IMR-90 (cell line): ENCODE measurements at regions not wholly inside any gene's neighbourhood (a gene's known extent, or its start where the extent isn't known, plus 50 kb on each side); places are given as distances from the start of the nearest gene placed in this dataset.

Experiments
- ATAC-seq: fragments of 200-7000 bp; cut with Tn5 transposase; 2 replicates; pipeline ENCODE4 v1.9.1; 2020; ENCODE audit warnings: low read depth, mild to moderate bottlenecking, moderate library complexity
- BruUV-seq: library from RNA; stranded (reverse); fragments of 400-500 nt; replicated peaks from 2 replicates; lab custom pipeline; 2021; lab: Mats Ljungman, UMichigan
- CTCF ChIA-PET: fragments of 300-600 bp; formaldehyde crosslinking; extraction: SDS; loops from one replicate; lab custom pipeline; 2021; ENCODE audit warnings: antibody characterized with exemption; lab: Yijun Ruan, JAX
- POLR2A ChIA-PET: fragments of 300-600 bp; sonication (Branson Sonifier 250); formaldehyde crosslinking; loops from one replicate; lab custom pipeline; 2022; ENCODE audit warnings: antibody characterized with exemption; ENCODE audit not compliant: unreplicated experiment; lab: Charles Lee
- DNase-seq: peaks from one replicate; pipeline ENCODE4 v3.0.0; 2013
- H2AFZ ChIP-seq: replicated peaks from 2 replicates; pipeline ENCODE3; 2013; ENCODE audit warnings: low read length, mild to moderate bottlenecking; ENCODE audit not compliant: poor library complexity
- H2AK5ac ChIP-seq: 2 replicates; pipeline ENCODE4 v1.6.1; 2013; ENCODE audit warnings: low read depth, low read length, inconsistent platforms
- H2AK9ac ChIP-seq: replicated peaks from 2 replicates; pipeline ENCODE3; 2013; ENCODE audit warnings: mild to moderate bottlenecking, low read depth, low read length, moderate library complexity; ENCODE audit not compliant: poor library complexity
- H2BK120ac ChIP-seq: 2 replicates; pipeline ENCODE4 v1.6.1; 2013; ENCODE audit warnings: low read depth, low read length, inconsistent platforms
- H2BK15ac ChIP-seq: 3 replicates; pipeline ENCODE4 v1.6.1; 2013; ENCODE audit warnings: low read depth, low read length, inconsistent platforms
- H2BK20ac ChIP-seq: 2 replicates; pipeline ENCODE4 v1.6.1; 2013; ENCODE audit warnings: low read depth, mild to moderate bottlenecking, inconsistent platforms, low read length, moderate library complexity
- H2BK5ac ChIP-seq: 2 replicates; pipeline ENCODE4 v1.6.1; 2013; ENCODE audit warnings: mild to moderate bottlenecking, low read depth, low read length, inconsistent platforms; ENCODE audit not compliant: poor library complexity, severe bottlenecking
- H3K14ac ChIP-seq: replicated peaks from 2 replicates; pipeline ENCODE4 v1.6.1; 2013; ENCODE audit warnings: low read depth, low read length, inconsistent platforms
- H3K18ac ChIP-seq: 2 replicates; pipeline ENCODE4 v1.6.1; 2013; ENCODE audit warnings: low read depth, low read length, control low read depth
- H3K23ac ChIP-seq: 2 replicates; pipeline ENCODE4 v1.6.1; 2013; ENCODE audit warnings: low read depth, low read length, inconsistent platforms
- H3K27ac ChIP-seq: 2 replicates; pipeline ENCODE4 v1.5.1; 2013; ENCODE audit warnings: mild to moderate bottlenecking, control low read depth, low read length; ENCODE audit not compliant: insufficient read depth
- H3K27me3 ChIP-seq: 2 replicates; pipeline ENCODE4 v1.6.1; 2013; ENCODE audit warnings: low read length; ENCODE audit not compliant: control insufficient read depth, insufficient read depth
- H3K36me3 ChIP-seq: 2 replicates; pipeline ENCODE4 v1.6.1; 2013; ENCODE audit warnings: low read length, mixed read lengths; ENCODE audit not compliant: control insufficient read depth, insufficient read depth
- H3K4ac ChIP-seq: 2 replicates; pipeline ENCODE4 v1.6.1; 2013; ENCODE audit warnings: low read depth, low read length, inconsistent platforms
- H3K4me1 ChIP-seq: 2 replicates; pipeline ENCODE4 v1.6.1; 2013; ENCODE audit warnings: low read length, mixed read lengths; ENCODE audit not compliant: control insufficient read depth, insufficient read depth
- H3K4me2 ChIP-seq: 2 replicates; pipeline ENCODE4 v1.6.1; 2013; ENCODE audit warnings: low read depth, mild to moderate bottlenecking, control low read depth, low read length, moderate library complexity
- H3K4me3 ChIP-seq: 2 replicates; pipeline ENCODE4 v1.5.1; 2013; ENCODE audit warnings: low read depth, mild to moderate bottlenecking, control low read depth, low read length, moderate library complexity; ENCODE audit not compliant: insufficient read depth
- H3K56ac ChIP-seq: 2 replicates; pipeline ENCODE4 v1.6.1; 2013; ENCODE audit warnings: low read length, inconsistent platforms; ENCODE audit not compliant: insufficient read depth; ENCODE audit errors: extremely low read depth
- H3K79me1 ChIP-seq, 2 experiments: 2 replicates each; pipeline ENCODE4 v1.6.1; 2013; ENCODE audit warnings: low read length in 2 of 2, inconsistent platforms in 1 of 2, low read depth in 1 of 2
- H3K9ac ChIP-seq: 2 replicates; pipeline ENCODE4 v1.6.1; 2013; ENCODE audit warnings: low read depth, low read length, control low read depth
- H3K9me1 ChIP-seq: 2 replicates; pipeline ENCODE4 v1.6.1; 2013; ENCODE audit warnings: low read length, inconsistent platforms; ENCODE audit not compliant: insufficient read depth
- H3K9me3 ChIP-seq: 2 replicates; pipeline ENCODE4 v1.6.1; 2013; ENCODE audit warnings: low read length; ENCODE audit not compliant: control insufficient read depth, insufficient read depth
- H4K20me1 ChIP-seq: 2 replicates; pipeline ENCODE4 v1.6.1; 2013; ENCODE audit warnings: low read length, inconsistent platforms; ENCODE audit not compliant: insufficient read depth
- H4K5ac ChIP-seq: 2 replicates; pipeline ENCODE4 v1.6.1; 2013; ENCODE audit warnings: mild to moderate bottlenecking, low read depth, low read length, control low read depth
- H4K8ac ChIP-seq, 2 experiments: 2 replicates each; pipeline ENCODE4 v1.6.1; 2013; ENCODE audit warnings: low read depth in 2 of 2, low read length in 2 of 2, control low read depth in 1 of 2, inconsistent platforms in 1 of 2
- H4K91ac ChIP-seq: 2 replicates; pipeline ENCODE4 v1.6.1; 2013; ENCODE audit warnings: low read depth, low read length, inconsistent platforms; ENCODE audit not compliant: insufficient read depth
- CEBPB ChIP-seq: IDR thresholded peaks from 2 replicates; pipeline ENCODE4 v1.6.1; 2012; ENCODE audit warnings: low read depth, low read length, improper control_type of control experiment
- CHD1 ChIP-seq: IDR thresholded peaks from 2 replicates; pipeline ENCODE4 v1.6.1; 2012; ENCODE audit warnings: low read depth, low read length, improper control_type of control experiment
- MAZ ChIP-seq: IDR thresholded peaks from 2 replicates; pipeline ENCODE4 v1.6.1; 2012; ENCODE audit warnings: low read depth, mild to moderate bottlenecking, low read length, improper control_type of control experiment, moderate library complexity, borderline replicate concordance
- NFE2L2 ChIP-seq: fragments of 150-350 bp; IDR thresholded peaks from 2 replicates; pipeline ENCODE4 v1.6.1; 2016; ENCODE audit warnings: low read depth, mild to moderate bottlenecking, low read length
- SMC3 ChIP-seq: fragments of 150-350 bp; IDR thresholded peaks from 2 replicates; pipeline ENCODE4 v1.6.1; 2016; ENCODE audit warnings: low read depth, mild to moderate bottlenecking, antibody characterized with exemption, low read length, moderate library complexity
- WGBS, 2 experiments: methylation state at CpG; one replicate each; pipeline versions ENCODE4 v1.1.5 to v1.1.7; 2013; ENCODE audit warnings: missing lambda C conversion rate in 2 of 2; ENCODE audit not compliant: insufficient read length in 1 of 2; ENCODE audit errors: extremely low coverage in 2 of 2; 5-methylcytosine and 5-hydroxymethylcytosine counted together
- dilution Hi-C: fragments of 300-500 bp; cut with HindIII; formaldehyde crosslinking; loops from one replicate; pipeline ENCODE4 v1.14.3; 2018; ENCODE audit warnings: low sequenced_read_pairs; ENCODE audit not compliant: unreplicated experiment
- in situ Hi-C: fragments of 300-500 bp; cut with MboI; formaldehyde crosslinking; loops from 3 replicates; pipeline ENCODE4 v1.14.3; 2019; ENCODE audit warnings: low sequenced_read_pairs, inconsistent platforms, mixed read lengths
- intact Hi-C: fragments of 100-400 bp; cut with micrococcal nuclease; formaldehyde crosslinking; loops from 2 replicates; pipeline ENCODE4 v1.10.0; 2022

GRCh38 chr10:52853704-52854103, 81.1 kb upstream of the MBL2 start:
- Histone ChIP-seq H3K9me3 (no peaks in the 10 kb centered on the region), H3K79me1 (no peaks in the 10 kb centered on the region), H4K91ac (no peak overlapping the region), H3K4me3 (no peak overlapping the region), H3K4ac (no peak overlapping the region), H3K18ac (no peak overlapping the region), H3K9ac (no peak overlapping the region), H4K20me1 (no peaks in the 10 kb centered on the region), H4K8ac (no peak overlapping the region), H3K4me1 (no peaks in the 10 kb centered on the region), H3K23ac (no peak overlapping the region), H3K27me3 (no peaks in the 10 kb centered on the region), H2BK20ac (no peak overlapping the region), H3K4me2 (no peak overlapping the region), H3K56ac (no peak overlapping the region), H3K9me1 (no peaks in the 10 kb centered on the region), H2AK9ac (no peak overlapping the region), H2BK5ac (no peak overlapping the region), H4K5ac (no peak overlapping the region), H2BK120ac (no peak overlapping the region), H3K36me3 (no peaks in the 10 kb centered on the region), H2AFZ (no peak overlapping the region), H3K27ac (no peak overlapping the region), H2BK15ac (no peak overlapping the region), H3K14ac (no peak overlapping the region), H2AK5ac (no peak overlapping the region)
- ChIA-PET POLR2A (no interaction called here), CTCF (no interaction called here)
- BruUV-seq, result no TSS peak
- dilution Hi-C loops, result no loop called here
- no peak for ATAC-seq
- no peak for DNase-seq
- intact Hi-C loops, result no loop called here
- TF ChIP-seq SMC3 (no peak), CHD1 (no peak), CEBPB (no peak), NFE2L2 (no peak), MAZ (no peak)
- in situ Hi-C loops, result no loop called here
- WGBS, 2 experiments, result 71% methylated on average over 1 of the region's 4 CpGs; no CpG with 5 or more reads in 1 of the 2 experiments
